Fibroblast of lung (primary cell): ENCODE measurements at regions not wholly inside any gene's neighbourhood (a gene's known extent, or its start where the extent isn't known, plus 50 kb on each side); places are given as distances from the start of the nearest gene placed in this dataset.

ENCODE experiments used
- EZH2 ChIP-seq: IDR thresholded peaks from 2 replicates; pipeline ENCODE4 v1.5.1; 2012; ENCODE audit warnings: low read length, control low read depth, mild to moderate bottlenecking; ENCODE audit errors: missing control alignments
- TF ChIP-seq, protein P1 (sequence below), 2 donors: IDR thresholded peaks in 1 of 2; conservative IDR thresholded peaks in 1 of 2; 1 replicate in 1 of 2; 2 replicates in 1 of 2; pipeline ENCODE4 v1.5.1; 2011 to 2012; ENCODE audit warnings: low read length in 2 of 2, control low read depth in 1 of 2, inconsistent platforms in 1 of 2, low read depth in 1 of 2, mild to moderate bottlenecking in 1 of 2

DNA sequence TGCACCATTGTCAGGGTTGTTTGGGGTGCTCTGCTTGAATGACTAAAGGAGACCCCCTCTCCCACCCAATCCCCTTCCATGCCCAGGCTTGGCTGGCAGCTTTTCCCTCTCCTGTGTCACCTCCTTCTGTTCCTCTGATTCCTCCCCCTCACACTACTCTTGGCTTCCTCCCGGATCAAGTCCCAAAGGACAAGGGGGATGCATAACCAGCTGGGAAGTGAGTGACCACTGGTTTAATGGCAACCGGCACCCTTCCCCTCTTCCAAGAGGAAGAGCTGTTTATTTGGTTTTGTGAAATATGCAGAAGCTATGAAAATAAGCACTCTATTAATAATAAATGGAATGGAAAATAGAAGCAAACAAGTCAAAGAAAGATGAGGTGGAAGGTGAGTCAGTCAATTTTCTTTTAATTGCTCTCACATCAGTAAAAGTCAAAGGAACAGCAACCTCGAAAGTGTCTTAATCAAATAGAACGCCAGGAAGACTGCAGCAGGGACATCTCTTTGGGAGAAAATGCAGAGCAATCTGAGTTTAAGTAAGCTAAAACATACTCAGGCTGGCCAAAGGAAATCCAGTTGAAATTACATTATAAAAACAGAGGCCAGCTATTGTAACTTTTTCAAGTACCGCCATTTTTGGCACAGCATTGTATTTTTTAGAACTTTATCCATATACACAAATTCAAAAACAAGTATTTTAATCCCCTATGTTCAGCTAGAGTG is 322.5 kb downstream of the SIPA1L2 start:
- TF ChIP-seq, protein P1, sequence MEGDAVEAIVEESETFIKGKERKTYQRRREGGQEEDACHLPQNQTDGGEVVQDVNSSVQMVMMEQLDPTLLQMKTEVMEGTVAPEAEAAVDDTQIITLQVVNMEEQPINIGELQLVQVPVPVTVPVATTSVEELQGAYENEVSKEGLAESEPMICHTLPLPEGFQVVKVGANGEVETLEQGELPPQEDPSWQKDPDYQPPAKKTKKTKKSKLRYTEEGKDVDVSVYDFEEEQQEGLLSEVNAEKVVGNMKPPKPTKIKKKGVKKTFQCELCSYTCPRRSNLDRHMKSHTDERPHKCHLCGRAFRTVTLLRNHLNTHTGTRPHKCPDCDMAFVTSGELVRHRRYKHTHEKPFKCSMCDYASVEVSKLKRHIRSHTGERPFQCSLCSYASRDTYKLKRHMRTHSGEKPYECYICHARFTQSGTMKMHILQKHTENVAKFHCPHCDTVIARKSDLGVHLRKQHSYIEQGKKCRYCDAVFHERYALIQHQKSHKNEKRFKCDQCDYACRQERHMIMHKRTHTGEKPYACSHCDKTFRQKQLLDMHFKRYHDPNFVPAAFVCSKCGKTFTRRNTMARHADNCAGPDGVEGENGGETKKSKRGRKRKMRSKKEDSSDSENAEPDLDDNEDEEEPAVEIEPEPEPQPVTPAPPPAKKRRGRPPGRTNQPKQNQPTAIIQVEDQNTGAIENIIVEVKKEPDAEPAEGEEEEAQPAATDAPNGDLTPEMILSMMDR (conservative IDR thresholded peaks at IDR 0.05 in 1 of 2, IDR thresholded peaks at IDR 0.05 in 1 of 2; ENCODE audit: low read depth in 1 of 2, low read length in 2 of 2), result no peak
- no peak for TF ChIP-seq EZH2
